ENCODE measurements at regions not wholly inside any gene's neighbourhood (a gene's known extent, or its start where the extent isn't known, plus 50 kb on each side); places are given as distances from the start of the nearest gene placed in this dataset.

DNA sequence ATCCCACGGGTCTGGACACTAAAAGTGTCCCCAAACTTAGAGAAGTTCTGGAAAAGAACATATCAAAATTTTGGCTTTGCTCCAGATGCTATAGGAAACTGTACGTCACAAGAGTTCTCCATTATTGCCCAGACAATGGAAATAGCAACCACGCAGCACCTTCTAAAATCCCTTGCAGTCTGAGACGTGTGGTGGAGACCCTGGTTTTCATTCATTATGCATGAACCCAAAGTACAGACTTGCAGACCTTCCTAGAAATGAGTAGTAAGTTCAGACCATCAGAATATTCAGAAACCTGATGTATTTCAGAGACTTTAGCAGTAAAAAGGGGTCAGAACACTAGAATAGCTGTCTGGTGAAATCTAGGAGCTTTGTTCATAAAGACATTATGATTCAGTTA is 50.0 kb upstream of the BCL2L14 start:
- H3K4me3 Mint-ChIP-seq (ENCODE audit: unreplicated experiment), result no peak overlapping the region
- no peaks in the 10 kb centered on the region for H3K9me3 Mint-ChIP-seq (ENCODE audit: unreplicated experiment)
- no peaks in the 10 kb centered on the region for H3K36me3 Mint-ChIP-seq (ENCODE audit: unreplicated experiment)
- H3K27ac Mint-ChIP-seq (ENCODE audit: unreplicated experiment), result no peak overlapping the region
- peaks cover 19% of the 10 kb centered on the region for H3K4me1 Mint-ChIP-seq (ENCODE audit: unreplicated experiment)
- H3K27me3 Mint-ChIP-seq (ENCODE audit: unreplicated experiment), result peaks cover 16% of the 10 kb centered on the region
- no peak for DNase-seq (ENCODE audit: extremely low spot score, unreplicated experiment)
- TF ChIP-seq, protein P1, sequence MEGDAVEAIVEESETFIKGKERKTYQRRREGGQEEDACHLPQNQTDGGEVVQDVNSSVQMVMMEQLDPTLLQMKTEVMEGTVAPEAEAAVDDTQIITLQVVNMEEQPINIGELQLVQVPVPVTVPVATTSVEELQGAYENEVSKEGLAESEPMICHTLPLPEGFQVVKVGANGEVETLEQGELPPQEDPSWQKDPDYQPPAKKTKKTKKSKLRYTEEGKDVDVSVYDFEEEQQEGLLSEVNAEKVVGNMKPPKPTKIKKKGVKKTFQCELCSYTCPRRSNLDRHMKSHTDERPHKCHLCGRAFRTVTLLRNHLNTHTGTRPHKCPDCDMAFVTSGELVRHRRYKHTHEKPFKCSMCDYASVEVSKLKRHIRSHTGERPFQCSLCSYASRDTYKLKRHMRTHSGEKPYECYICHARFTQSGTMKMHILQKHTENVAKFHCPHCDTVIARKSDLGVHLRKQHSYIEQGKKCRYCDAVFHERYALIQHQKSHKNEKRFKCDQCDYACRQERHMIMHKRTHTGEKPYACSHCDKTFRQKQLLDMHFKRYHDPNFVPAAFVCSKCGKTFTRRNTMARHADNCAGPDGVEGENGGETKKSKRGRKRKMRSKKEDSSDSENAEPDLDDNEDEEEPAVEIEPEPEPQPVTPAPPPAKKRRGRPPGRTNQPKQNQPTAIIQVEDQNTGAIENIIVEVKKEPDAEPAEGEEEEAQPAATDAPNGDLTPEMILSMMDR (IDR thresholded peaks at IDR 0.05), result no peak

Data from osteocyte (in vitro differentiated cells).